ENCODE measurements at regions not wholly inside any gene's neighbourhood (a gene's known extent, or its start where the extent isn't known, plus 50 kb on each side); places are given as distances from the start of the nearest gene placed in this dataset.
"Not testable (repeated sequence)": the region's sequence is repeated elsewhere in the genome, so short reads cannot be mapped to it uniquely, and the experiment has no call there.

GRCh38 chr4:174066611-174067205, 216.8 kb downstream of the FBXO8 start:
- DNase-seq: no peak

- DNase-seq: no peak
Measured at GRCh38 chr4:174062831-174063230, 220.6 kb downstream of the FBXO8 start.

- no peak for DNase-seq
Measured at GRCh38 chr4:174061026-174061425, 222.4 kb downstream of the FBXO8 start.

- no peak for DNase-seq
Measured at GRCh38 chr4:174058846-174059245, 224.6 kb downstream of the FBXO8 start.

- no peak for DNase-seq
Measured at GRCh38 chr4:174056959-174057358, 226.5 kb downstream of the FBXO8 start.

GRCh38 chr4:174055344-174055743, 228.1 kb downstream of the FBXO8 start:
- DNase-seq: no peak

GRCh38 chr4:174053895-174054294, 229.6 kb downstream of the FBXO8 start:
- DNase-seq: no peak

GRCh38 chr4:174047363-174047762, 236.1 kb downstream of the FBXO8 start:
- no peak for DNase-seq

GRCh38 chr4:174045829-174046228, 237.6 kb downstream of the FBXO8 start:
- not testable (repeated sequence) for DNase-seq

- DNase-seq: no peak
Measured at GRCh38 chr4:174045381-174045780, 238.1 kb downstream of the FBXO8 start.

GRCh38 chr4:174041555-174042105, 241.8 kb downstream of the FBXO8 start:
- DNase-seq: no peak

GRCh38 chr4:174040287-174040686, 243.2 kb downstream of the FBXO8 start:
- DNase-seq: no peak

- no peak for DNase-seq
Measured at GRCh38 chr4:174038481-174038880, 245.0 kb downstream of the FBXO8 start.

- no peak for DNase-seq
Measured at GRCh38 chr4:174037631-174038030, 245.8 kb downstream of the FBXO8 start.

GRCh38 chr4:174037049-174037448, 246.4 kb downstream of the FBXO8 start:
- no peak for DNase-seq

- no peak for DNase-seq
Measured at GRCh38 chr4:174036576-174036975, 246.9 kb downstream of the FBXO8 start.

GRCh38 chr4:174036111-174036510, 247.4 kb downstream of the FBXO8 start:
- DNase-seq: no peak

GRCh38 chr4:174023641-174024040, 259.8 kb downstream of the FBXO8 start:
- DNase-seq: no peak

GRCh38 chr4:174018236-174018635, 265.2 kb downstream of the FBXO8 start:
- DNase-seq: no peak

- no peak for DNase-seq
Measured at GRCh38 chr4:174016251-174016650, 267.2 kb downstream of the FBXO8 start.

GRCh38 chr4:174012886-174013259, 270.6 kb downstream of the FBXO8 start:
- no peak for DNase-seq

- no peak for DNase-seq
Measured at GRCh38 chr4:174012135-174012885, 271.2 kb downstream of the FBXO8 start.

GRCh38 chr4:174010547-174010946, 272.9 kb downstream of the FBXO8 start:
- no peak for DNase-seq

GRCh38 chr4:174009686-174010451, 273.6 kb downstream of the FBXO8 start:
- no peak for DNase-seq

Measured in CD4-positive, alpha-beta T cell treated with Interferon alpha-2 for 1 hour (primary cell).